NCI-H1417 (cell line): ENCODE measurements at regions not wholly inside any gene's neighbourhood (a gene's known extent, or its start where the extent isn't known, plus 50 kb on each side); places are given as distances from the start of the nearest gene placed in this dataset.
A peak's percentile ranks its signal among the peaks of the same experiment; 100 is the strongest.
"Not testable (repeated sequence)": the region's sequence is repeated elsewhere in the genome, so short reads cannot be mapped to it uniquely, and the experiment has no call there.

Experiments used
- DNase-seq, 3 experiments: peaks; one replicate each; lab custom pipeline; 2025; lab: John Stamatoyannopoulos, UW

DNA sequence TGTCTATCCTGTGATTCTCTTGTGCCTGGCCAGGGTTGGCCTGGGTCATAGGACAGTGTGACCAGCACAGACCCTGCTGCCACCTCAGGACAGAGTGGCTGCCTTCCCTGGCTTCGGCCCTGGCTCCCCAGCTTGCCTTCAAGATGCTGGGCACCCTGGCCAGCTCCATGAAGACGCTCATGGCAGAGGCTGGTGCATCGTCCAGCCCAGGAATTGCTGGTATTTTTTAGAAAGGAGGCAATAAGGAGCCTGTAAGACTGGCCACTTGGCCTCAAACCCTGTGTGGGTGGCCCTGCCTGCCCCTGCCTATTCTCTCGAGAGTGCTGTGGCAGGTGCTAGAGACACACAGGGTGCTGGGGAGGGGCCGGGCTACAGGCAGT is 70.4 kb upstream of the ACTRT2 start:
- no peak for DNase-seq

DNA sequence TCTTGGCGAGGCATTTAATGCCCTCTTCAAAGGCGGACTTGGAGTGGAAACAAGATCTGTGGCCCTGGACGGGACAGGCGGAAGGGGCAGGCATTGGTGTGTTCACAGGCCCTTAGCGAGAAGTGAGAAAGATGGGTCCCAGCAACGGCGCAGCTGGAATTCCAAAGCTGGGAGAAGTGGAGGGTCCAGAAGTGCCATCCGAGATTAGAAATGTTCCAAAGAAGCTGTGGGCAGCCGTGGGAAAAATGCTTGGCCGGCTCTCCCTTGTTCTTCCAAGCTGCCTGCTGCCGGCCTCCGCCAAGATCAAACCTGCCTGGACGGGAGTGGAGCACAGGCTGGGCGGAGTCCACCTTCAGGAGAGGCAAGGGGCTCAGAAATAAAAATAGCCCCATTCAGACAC is 69.4 kb upstream of the ACTRT2 start:
- DNase-seq: no peak

DNA sequence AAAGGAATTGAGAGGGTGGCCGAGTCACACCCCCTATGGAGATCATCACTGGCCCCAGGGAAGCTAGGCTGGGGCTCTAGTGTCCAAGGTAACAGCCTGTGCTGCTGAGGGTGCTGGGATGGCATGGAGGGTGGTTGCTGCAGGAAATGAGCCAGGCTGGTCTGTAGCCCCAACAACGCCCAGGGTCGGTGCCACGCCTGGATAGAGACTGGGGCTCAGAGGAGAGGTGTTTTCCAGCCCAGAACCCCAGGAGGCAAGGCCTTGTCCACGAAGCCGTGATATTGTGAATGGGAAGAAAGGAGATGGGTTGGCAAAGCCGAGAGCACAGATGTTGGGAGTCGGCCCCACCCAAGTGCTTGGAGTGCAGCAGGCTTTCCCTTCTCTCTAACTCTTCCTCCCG is 68.9 kb upstream of the ACTRT2 start:
- no peak for DNase-seq

DNA sequence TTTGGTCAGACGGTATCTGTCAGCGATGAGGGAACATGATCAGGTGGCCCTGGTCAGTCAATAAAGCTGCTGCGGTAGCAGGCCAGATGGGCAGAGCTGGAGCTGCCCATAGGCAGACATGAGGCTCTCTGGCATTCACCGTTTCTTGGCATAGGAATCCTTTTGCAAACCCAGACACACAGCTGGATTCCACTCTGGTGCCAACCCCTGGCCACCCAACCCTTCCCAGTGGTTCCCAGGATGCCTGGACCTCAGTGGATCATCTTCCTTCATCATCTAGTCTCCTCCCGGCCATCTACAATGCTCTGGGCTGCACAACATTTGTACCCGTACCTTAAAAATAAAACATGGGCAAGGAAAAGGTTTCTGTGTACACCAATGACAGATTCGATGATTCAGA is 68.3 kb upstream of the ACTRT2 start:
- DNase-seq: no peak

DNA sequence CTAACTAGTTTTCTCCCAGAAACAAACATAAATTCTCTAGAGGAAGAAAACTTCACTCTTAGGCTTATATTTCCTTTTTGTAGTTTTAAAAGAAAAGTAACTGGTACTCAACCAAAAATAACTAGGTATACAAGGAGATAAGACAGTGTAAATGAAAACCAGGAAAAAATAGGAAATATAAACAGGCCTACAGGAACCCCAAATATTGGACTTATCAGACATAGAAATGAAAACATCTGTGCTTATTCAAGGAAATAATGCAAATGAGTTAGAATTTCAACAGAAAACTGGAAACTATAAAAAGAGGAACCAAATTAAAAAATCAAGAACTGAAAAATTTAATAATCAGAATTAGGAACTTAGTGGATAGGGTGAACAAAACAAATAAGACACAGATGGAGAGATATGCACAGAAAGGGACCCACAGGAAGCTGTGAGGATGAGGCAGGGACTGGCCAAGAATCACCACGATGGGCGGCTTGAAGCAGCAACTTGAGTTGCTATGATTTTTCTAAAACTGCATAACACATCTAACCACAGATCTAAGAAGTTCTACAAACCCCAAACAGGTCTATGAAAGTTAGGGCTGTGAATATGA is 67.5 kb upstream of the ACTRT2 start:
- DNase-seq: no peak

DNA sequence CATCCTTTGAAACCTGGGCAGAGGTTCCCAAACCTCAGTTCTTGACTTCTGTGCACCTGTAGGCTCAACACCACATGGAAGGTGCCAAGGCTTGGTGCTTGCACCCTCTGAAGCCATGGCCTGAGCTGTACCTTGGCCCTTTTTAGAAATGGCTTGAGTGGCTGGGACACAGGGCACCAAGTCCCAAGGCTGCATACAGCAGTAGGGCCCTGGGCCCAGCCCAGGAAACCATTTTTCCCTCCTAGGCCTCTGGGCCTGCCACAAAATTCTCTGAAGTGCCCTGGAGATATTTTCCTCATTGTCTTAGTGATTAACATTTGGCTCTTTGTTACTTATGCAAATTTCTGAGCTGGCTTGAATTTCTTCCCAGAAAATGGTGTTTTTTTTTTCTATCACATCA is 65.6 kb upstream of the ACTRT2 start:
- DNase-seq: no peak

DNA sequence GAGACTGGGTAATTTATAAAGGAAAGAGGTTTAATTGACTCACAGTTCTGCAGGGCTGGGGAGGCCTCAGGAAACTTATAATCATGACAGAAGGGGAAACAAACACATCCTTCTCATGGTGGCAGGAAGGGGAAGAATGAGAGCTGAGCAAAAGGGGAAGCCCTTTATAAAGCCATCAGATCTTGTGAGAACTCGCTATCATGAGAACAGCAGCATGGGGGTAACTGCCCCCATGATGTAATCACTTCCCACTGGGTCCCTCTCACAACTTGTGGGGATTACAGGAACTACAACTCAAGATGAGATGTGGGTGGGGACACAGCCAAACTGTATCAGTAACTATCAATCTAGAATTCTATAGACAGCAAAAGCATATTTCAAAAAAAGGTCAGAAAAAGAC is 64.7 kb upstream of the ACTRT2 start:
- DNase-seq: no peak

DNA sequence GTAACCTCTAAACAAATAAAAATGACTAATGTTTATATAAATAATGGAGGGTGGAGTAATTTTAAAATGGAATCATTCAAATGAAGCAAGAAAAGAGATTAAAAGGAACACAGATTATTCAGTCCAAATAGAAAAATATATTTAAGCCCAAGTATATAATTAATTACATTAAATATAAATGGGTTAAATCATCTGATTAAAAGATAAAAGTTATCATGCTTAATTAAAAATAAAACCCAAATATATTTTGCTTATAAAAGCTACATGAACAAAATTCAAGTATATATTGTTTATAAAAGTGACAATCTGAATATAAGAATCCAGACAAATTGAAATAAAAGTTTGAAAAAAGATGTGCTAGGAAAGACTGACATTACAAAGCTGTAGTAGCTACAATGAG is 63.9 kb upstream of the ACTRT2 start:
- DNase-seq: no peak

DNA sequence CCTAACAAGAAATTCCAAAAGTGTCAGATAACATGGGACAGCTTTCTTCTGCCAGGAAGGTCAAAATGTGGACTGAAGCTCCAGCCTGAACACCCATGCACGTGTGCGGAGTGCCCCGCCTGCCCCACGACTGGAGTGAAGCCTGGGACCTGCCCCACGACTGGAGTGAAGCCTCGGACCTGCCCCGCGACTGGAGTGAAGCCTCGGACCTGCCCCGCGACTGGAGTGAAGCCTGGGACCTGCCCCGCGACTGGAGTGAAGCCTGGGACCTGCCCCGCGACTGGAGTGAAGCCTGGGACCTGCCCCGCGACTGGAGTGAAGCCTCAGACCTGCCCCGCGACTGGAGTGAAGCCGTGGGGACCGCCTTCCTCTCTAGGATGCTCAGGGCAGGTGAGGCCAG is 61.4 kb upstream of the ACTRT2 start:
- not testable (repeated sequence) for DNase-seq

DNA sequence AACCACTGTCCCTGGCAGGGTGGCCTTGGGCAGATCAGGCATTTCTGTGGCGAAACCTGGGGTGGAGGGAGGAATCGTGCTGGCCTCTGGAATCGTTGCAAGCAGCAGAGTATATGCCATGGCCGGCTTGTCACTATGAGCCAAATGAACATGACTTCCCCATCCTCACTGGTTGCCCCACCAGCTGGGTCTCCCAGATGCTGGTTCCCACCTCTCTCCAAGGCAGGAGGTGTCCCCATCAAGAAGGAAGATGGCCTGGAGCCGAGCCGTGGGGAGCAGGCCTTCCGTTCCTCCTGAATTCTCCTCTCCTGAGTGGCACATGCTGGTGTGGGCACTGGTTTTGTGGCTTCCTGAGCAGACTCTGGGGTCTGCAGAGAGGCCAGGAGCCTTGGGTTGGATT is 60.2 kb upstream of the ACTRT2 start:
- no peak for DNase-seq

DNA sequence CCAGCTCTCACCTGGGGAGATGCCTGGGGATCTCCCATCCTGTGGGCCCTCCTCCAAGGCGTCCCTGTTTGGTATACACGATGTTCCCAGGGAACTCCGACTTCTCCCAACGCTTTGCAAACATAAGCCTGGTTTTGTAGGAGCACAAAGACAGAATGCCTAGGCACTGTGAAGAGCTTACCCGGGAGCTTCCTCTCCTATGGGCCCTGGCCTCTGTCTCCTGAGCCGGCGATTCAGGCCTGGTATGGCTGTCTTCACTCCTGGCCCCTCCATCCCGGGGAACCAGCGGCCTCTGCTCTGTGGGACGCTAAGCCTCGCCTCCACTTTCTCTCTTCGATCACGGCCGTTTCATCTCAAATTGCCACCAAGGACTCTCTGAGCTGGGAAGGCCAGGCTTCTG is 59.6 kb upstream of the ACTRT2 start:
- no peak for DNase-seq

DNA sequence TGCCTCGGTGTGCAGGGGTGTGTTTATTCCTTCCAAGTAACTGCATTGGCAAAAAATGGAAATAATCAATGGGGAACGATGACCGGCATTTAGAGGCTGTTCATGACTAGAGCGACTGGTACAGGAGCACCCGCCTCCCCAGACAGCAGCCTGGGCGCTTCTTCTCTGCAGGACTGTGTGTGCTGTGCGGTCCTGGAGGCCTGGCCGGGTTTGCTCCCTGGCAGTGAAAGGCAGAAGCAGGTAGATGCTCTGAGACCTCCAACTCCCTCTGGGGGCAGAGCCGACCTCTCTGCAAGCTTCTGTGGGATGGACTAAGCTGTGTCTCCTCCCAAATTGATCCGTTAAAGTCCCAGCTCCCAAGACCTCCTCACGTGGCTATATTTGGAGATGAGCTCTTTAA is 59.2 kb upstream of the ACTRT2 start:
- DNase-seq: no peak

DNA sequence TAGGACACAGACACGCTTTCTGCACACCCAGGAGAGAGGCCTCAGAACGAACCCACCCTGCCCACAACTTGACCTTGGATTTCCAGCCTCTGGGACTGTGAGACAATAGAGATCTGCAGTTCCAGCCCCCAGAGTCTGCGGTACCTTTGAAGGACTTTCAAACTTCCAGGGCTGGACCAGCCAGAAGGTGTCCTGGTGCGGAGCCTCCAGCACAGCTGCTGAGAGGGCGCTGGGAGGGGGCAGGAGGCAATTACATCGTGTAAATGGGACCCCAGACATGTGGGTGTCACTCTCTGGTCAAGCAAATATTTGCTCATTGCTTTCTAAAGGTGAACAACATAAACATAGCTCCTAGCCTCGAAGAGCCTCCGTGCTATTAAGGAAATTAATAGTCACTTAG is 58.7 kb upstream of the ACTRT2 start:
- peak in 1 of 3 experiments; percentile 4 for DNase-seq

DNA sequence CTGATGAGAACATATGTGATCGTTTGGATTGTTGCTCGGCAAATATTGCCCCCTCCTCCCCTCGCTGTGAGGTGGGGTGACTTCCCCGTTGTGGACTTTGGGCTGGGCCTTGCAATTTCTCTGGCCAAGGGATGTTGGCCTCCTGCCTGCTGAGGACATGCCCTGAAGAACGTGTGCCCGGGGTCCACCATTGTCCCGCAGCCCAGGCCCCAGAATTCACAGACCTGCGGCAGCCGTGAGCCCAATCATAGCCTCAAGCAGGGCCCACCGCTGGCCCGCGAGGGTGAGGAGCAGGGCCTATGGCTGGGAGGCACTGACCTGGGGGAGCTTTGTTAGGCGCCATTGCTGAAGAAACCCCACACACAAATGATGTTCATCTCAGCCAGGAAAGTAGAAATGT is 58.3 kb upstream of the ACTRT2 start:
- no peak for DNase-seq

DNA sequence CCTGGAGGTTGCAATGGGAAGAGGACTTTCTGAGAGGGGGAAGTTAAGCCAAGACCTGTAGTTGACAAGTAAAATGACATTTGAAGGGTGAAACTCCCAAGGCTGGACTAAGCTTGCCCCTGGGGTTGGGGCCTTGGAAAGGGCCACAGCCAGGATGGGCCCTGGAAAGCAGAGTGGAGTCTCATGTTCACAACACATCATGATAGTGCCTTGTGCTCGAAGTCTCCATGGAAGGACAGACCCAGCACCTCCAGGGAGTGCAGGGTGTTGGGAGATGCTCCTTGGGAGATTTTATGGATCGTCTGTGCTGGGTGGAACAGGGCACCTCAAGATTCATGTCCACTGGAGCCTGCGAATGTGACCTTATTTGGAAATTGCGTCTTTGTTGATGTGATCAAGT is 55.6 kb upstream of the ACTRT2 start:
- DNase-seq: no peak

DNA sequence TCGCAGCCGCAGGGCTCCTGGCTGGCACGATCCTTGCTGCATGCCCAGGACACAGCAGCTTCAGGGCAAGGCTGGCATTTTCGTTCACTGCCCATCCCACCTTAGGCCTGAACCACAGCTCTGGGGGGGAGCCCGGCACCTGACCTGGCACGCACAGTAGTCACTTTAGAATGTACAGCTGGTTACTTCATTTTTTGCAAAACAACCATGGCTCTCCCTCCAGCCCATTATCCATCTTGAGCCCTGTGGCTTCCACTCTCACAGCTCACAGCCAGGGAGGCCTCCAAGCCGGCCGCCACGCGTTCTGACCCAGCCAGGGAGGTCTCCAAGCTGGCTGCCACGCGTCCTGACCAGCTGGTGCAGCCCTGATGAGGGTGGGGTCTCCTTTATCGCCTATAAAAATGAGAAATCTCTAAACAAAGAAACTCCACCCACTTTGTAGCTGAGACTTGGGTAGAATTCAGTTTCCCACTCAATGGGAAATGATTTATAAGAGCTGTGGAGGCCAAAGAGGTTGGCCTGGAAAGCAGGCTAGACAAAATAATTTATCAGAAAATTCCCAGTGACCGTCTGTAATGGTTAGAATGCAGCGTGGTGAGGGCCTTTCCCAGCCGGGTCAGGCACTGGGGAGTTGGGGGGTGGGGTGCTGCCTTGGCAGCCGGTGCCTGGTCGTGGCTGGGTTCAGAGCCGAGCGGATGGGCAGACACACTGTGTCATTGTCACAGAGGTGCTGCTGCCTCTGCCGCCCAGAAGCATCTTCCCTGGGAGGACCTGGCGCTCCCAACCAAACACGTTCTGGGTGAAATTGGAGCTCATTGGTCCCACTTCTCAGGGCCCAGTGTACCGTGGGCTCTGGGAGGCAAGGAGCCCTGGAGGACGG is 54.6 kb upstream of the ACTRT2 start:
- no peak for DNase-seq

DNA sequence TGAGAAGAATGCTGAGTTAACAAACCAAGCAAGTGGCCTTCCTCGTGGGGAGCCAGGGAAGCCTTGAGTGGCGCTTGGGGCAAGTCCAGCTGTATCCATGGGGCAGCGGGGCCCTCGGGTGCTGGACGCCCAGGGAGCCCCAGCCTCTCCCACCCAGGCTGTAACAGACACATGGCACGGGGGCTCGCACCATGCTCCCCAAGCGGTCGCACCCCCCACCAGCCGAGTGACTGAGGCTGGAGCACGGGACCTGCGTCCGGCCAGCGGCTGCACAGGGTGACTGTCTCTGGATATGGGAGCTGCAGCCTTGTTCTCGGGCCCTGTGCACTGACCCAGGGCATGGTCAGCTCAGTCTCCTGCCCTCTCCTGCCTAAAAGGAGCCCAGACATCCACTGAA is 53.9 kb upstream of the ACTRT2 start:
- no peak for DNase-seq

DNA sequence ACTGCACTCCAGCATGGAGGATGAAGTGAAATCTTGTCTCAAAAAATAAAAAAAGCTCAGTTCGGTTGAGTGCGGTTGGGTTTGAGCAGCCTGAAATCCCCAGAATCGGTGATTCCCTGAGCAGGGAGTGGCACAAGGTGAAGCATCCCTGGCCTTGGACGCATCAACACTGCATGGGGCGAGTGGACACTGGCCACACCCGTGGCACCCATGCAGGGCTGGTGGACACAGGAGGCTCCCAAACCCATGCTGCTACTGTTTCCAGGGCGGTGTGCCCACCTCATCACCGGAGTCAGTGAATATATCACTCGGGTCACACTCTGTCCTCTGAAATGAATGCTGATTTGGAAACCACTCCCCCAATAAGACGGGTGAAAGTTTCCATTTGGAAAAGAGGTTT is 53.4 kb upstream of the ACTRT2 start:
- no peak for DNase-seq

DNA sequence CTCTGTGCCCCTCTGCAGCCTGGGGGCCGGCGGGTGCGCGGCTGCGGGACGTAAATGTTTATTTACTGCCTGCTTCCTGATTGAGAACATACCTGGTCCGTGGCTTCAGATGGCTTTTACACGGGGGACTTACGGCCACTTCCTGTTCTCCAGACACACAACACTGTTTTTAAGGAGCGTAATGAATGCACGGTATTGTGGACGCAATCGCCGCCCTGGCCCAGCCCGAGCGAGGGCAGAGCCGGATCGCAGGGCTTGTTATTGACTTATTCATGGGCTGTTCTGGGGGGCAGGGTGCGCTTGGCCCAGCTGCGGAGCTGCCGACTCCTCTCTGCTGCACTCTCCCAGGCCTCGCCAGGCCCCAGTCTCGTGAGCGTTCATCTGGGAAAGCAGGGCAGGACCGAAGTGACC is 52.8 kb upstream of the ACTRT2 start:
- DNase-seq: peak in 1 of 3 experiments; percentile 1

DNA sequence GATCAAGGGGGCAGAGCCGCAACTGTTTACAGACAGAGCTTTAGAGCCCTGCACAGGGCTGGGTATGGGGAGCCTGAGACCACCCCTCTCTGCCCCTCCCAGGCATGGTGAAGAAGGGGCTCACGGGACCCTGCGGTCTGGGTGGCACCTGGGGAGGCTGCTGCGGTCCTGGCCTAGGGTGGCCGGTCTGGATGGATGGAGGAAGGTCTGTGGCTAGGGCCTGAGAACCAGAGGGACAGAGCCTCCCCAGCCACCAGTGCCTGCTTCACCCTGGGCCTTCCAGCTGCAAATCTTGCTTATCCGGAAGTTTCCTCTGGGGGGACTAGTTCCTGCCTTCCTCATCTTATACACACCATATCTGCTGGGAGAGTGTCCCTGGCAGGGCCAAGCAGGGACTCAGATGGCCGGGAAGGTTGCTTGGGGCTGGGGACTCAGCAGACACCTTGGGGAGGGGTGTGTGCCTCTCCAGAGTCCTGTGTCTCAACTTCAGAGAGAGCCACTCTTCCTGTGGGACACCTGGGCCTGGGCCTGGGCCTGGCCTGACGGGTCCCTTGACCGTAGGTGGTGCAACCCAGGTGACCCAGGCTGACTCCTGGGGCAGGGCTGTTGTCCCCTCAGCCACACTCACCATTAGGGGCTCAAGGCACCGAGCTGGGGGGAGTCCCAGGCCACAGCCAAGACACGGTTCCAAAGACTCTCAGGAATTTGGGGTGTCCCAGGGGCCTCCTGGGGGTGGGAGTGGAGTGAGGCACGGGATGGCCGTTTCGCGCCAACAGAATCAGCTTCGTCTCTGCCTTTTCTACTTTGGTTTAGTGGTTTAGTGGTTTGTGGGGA is 52.0 kb upstream of the ACTRT2 start:
- DNase-seq: no peak

DNA sequence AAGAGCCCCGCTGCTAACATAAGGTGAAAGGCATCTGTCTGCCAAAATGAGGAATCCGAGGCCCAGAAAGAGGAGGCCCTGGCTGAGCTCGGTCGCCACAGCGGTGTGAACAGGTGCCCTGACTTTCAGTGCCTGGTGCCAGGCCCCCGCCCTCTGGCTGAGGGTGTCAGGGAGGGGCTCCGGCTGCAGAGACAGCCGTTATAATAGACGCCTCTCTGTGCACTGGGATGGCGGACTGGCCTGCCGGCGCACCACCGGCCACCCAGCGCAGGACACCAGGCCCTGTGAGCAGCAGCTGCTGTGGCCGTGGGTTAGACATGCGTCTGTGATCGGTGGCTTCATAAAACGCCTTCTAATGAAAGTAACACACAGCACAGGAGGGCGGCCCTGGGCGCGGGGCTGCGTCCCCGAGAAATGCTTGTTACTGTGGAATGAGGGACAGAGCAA is 51.4 kb upstream of the ACTRT2 start:
- no peak for DNase-seq

DNA sequence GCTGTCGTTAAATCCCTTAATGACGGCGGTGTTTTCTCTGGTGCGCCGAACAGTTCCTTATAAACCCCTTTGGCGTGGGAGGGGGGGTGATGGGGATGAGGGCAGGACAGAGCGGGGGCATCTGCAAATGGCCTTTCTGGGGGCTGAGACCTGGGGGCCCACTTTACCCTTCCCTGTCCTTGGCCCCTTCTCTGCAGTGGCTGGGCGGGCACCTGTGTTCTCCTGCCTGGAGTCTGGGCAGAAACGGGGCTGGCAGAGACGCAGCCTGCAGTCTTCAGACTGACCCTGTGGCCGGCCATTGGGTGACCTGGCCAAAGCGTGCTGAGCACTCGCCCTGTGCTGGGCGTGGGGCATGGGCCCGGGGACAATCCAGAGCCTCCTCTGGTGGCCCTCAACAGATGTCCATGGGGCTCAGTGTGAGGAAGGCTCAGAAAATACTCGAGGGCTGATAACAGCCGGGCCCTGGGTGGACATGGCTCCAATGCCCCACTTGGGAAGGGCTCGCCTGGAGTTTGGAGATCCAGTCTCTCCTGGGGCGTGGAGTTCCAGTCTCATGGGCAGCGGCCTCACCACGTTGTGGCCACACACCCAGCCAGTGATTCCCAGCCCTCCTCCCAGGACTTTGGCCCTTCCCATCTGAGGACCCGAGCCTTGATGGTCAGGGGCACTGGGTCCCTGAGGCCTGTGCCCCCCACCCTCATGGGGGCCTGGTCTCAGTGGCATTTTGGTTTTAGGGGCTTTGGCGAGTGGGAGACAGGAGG is 50.8 kb upstream of the ACTRT2 start:
- DNase-seq: no peak
